ENCODE measurements at regions not wholly inside any gene's neighbourhood (a gene's known extent, or its start where the extent isn't known, plus 50 kb on each side); places are given as distances from the start of the nearest gene placed in this dataset.

DNA sequence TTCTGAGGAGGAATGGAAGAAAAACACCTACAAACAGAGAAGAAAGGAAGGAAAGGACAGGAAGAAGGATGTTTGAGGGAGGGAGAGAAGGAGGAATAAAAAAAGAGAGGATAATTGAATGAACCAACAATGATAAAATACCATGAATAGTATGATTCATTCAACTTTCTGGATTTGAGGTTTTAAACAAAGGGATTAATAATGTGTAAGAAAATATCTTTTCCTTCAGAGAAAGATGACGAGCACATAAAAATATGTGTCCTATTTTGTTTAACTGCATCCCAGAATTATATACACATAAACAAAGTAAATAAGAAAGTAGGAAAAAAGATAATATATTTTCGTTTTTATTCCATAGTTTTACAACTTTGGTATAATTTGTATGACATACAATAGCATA is 1380.4 kb downstream of the STIM2 start:
- FAIRE-seq (no peak), DNase-seq (no peak)
- H3K4me1 ChIP-seq (ENCODE audit: control insufficient read depth in 3 of 3, insufficient read depth in 2 of 3, low read depth in 1 of 3, low read length in 2 of 3) = no peaks in the 10 kb centered on the region
- H3K27ac ChIP-seq (ENCODE audit: low read depth in 1 of 3, low read length in 2 of 3) = no peak overlapping the region
- 53 to 58% (median 58%) methylated on average over 2 of the region's 2 CpGs for WGBS, 3 donors
- no peaks in the 10 kb centered on the region for H3K27me3 ChIP-seq (ENCODE audit: control insufficient read depth in 3 of 3, insufficient read depth in 3 of 3, low read length in 3 of 3)
- no peak overlapping the region for H3K4me3 ChIP-seq (ENCODE audit: low read depth in 1 of 3, low read length in 3 of 3)
- H3K9me3 ChIP-seq (ENCODE audit: control insufficient read depth in 2 of 2, insufficient read depth in 1 of 2, low read depth in 1 of 2, low read length in 1 of 2) = no peaks in the 10 kb centered on the region
- H3K36me3 ChIP-seq (ENCODE audit: control insufficient read depth in 3 of 3, insufficient read depth in 2 of 3, low read depth in 1 of 3, low read length in 3 of 3) = no peaks in the 10 kb centered on the region

- DNase-seq (no peak), FAIRE-seq (no peak)
- Histone ChIP-seq H3K9me3 (ENCODE audit: control insufficient read depth in 2 of 2, insufficient read depth in 1 of 2, low read depth in 1 of 2, low read length in 1 of 2) (no peaks in the 10 kb centered on the region), H3K4me1 (ENCODE audit: control insufficient read depth in 3 of 3, insufficient read depth in 2 of 3, low read depth in 1 of 3, low read length in 2 of 3) (no peaks in the 10 kb centered on the region), H3K27me3 (ENCODE audit: control insufficient read depth in 3 of 3, insufficient read depth in 3 of 3, low read length in 3 of 3) (no peaks in the 10 kb centered on the region), H3K27ac (ENCODE audit: low read depth in 1 of 3, low read length in 2 of 3) (no peak overlapping the region), H3K36me3 (ENCODE audit: control insufficient read depth in 3 of 3, insufficient read depth in 2 of 3, low read depth in 1 of 3, low read length in 3 of 3) (no peaks in the 10 kb centered on the region), H3K4me3 (ENCODE audit: low read depth in 1 of 3, low read length in 3 of 3) (no peak overlapping the region)
- WGBS, 3 donors = 75 to 86% (median 82%) methylated on average over 2 of the region's 2 CpGs
Measured at GRCh38 chr4:28247805-28248204, 1387.2 kb downstream of the STIM2 start.

- Histone ChIP-seq H3K4me3 (ENCODE audit: low read depth in 1 of 3, low read length in 3 of 3) (no peak overlapping the region), H3K27ac (ENCODE audit: low read depth in 1 of 3, low read length in 2 of 3) (no peak overlapping the region), H3K27me3 (ENCODE audit: control insufficient read depth in 3 of 3, insufficient read depth in 3 of 3, low read length in 3 of 3) (no peaks in the 10 kb centered on the region), H3K9me3 (ENCODE audit: control insufficient read depth in 2 of 2, insufficient read depth in 1 of 2, low read depth in 1 of 2, low read length in 1 of 2) (no peaks in the 10 kb centered on the region), H3K36me3 (ENCODE audit: control insufficient read depth in 3 of 3, insufficient read depth in 2 of 3, low read depth in 1 of 3, low read length in 3 of 3) (no peaks in the 10 kb centered on the region), H3K4me1 (ENCODE audit: control insufficient read depth in 3 of 3, insufficient read depth in 2 of 3, low read depth in 1 of 3, low read length in 2 of 3) (no peaks in the 10 kb centered on the region)
- WGBS, 3 donors = 29 to 56% (median 38%) methylated on average over 4 of the region's 4 CpGs
- FAIRE-seq (no peak), DNase-seq (no peak)
Measured at GRCh38 chr4:28248269-28248668, 1387.6 kb downstream of the STIM2 start.

GRCh38 chr4:28250646-28251045 is 1390.0 kb downstream of the STIM2 start:
- WGBS, 3 donors = 87 to 92% (median 92%) methylated on average over 2 of the region's 2 CpGs
- no peak overlapping the region for H3K27ac ChIP-seq (ENCODE audit: low read depth in 1 of 3, low read length in 2 of 3)
- FAIRE-seq (no peak), DNase-seq (no peak)
- H3K9me3 ChIP-seq (ENCODE audit: control insufficient read depth in 2 of 2, insufficient read depth in 1 of 2, low read depth in 1 of 2, low read length in 1 of 2) = no peaks in the 10 kb centered on the region
- no peaks in the 10 kb centered on the region for H3K4me1 ChIP-seq (ENCODE audit: control insufficient read depth in 3 of 3, insufficient read depth in 2 of 3, low read depth in 1 of 3, low read length in 2 of 3)
- no peak overlapping the region for H3K4me3 ChIP-seq (ENCODE audit: low read depth in 1 of 3, low read length in 3 of 3)
- H3K36me3 ChIP-seq (ENCODE audit: control insufficient read depth in 3 of 3, insufficient read depth in 2 of 3, low read depth in 1 of 3, low read length in 3 of 3) = no peaks in the 10 kb centered on the region
- no peaks in the 10 kb centered on the region for H3K27me3 ChIP-seq (ENCODE audit: control insufficient read depth in 3 of 3, insufficient read depth in 3 of 3, low read length in 3 of 3)

GRCh38 chr4:28251831-28252230 is 1391.2 kb downstream of the STIM2 start:
- Histone ChIP-seq H3K9me3 (ENCODE audit: control insufficient read depth in 2 of 2, insufficient read depth in 1 of 2, low read depth in 1 of 2, low read length in 1 of 2) (no peaks in the 10 kb centered on the region), H3K27me3 (ENCODE audit: control insufficient read depth in 3 of 3, insufficient read depth in 3 of 3, low read length in 3 of 3) (no peaks in the 10 kb centered on the region), H3K27ac (ENCODE audit: low read depth in 1 of 3, low read length in 2 of 3) (no peak overlapping the region), H3K4me3 (ENCODE audit: low read depth in 1 of 3, low read length in 3 of 3) (no peak overlapping the region), H3K4me1 (ENCODE audit: control insufficient read depth in 3 of 3, insufficient read depth in 2 of 3, low read depth in 1 of 3, low read length in 2 of 3) (no peaks in the 10 kb centered on the region), H3K36me3 (ENCODE audit: control insufficient read depth in 3 of 3, insufficient read depth in 2 of 3, low read depth in 1 of 3, low read length in 3 of 3) (no peaks in the 10 kb centered on the region)
- 85 to 92% (median 91%) methylated on average over 2 of the region's 2 CpGs for WGBS, 3 donors
- FAIRE-seq = no peak
- DNase-seq = no peak

DNA sequence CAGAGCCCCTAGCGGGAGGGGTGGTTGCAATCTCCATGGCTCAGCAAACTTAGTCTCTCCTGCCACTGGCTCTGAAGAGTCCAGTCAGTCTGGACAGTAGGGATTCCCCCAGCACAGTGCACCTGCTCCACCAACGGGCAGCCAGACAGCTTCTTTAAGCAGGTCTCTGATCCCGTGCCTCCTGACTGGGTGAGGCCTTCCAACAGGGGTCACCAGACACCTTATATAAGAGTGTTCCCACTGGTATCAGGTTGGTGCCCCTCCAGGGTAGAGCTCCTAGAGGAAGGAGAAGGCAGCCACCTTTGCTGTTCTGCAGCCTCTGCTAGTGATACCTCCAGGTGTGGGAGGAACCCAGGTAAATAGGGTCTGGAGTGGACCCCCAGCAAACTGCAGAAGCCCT is 1393.4 kb downstream of the STIM2 start:
- Histone ChIP-seq H3K36me3 (ENCODE audit: control insufficient read depth in 3 of 3, insufficient read depth in 2 of 3, low read depth in 1 of 3, low read length in 3 of 3) (no peaks in the 10 kb centered on the region), H3K9me3 (ENCODE audit: control insufficient read depth in 2 of 2, insufficient read depth in 1 of 2, low read depth in 1 of 2, low read length in 1 of 2) (peaks cover 0 to 2% of the 10 kb centered on the region in 2 donors), H3K4me3 (ENCODE audit: low read depth in 1 of 3, low read length in 3 of 3) (no peak overlapping the region), H3K27ac (ENCODE audit: low read depth in 1 of 3, low read length in 2 of 3) (no peak overlapping the region), H3K27me3 (ENCODE audit: control insufficient read depth in 3 of 3, insufficient read depth in 3 of 3, low read length in 3 of 3) (no peaks in the 10 kb centered on the region), H3K4me1 (ENCODE audit: control insufficient read depth in 3 of 3, insufficient read depth in 2 of 3, low read depth in 1 of 3, low read length in 2 of 3) (no peaks in the 10 kb centered on the region)
- WGBS, 3 donors = 65 to 86% (median 68%) methylated on average over 3 of the region's 3 CpGs
- no peak for FAIRE-seq
- no peak for DNase-seq

- no peak overlapping the region for H3K27ac ChIP-seq (ENCODE audit: low read depth in 1 of 3, low read length in 2 of 3)
- no peak for FAIRE-seq
- H3K4me3 ChIP-seq (ENCODE audit: low read depth in 1 of 3, low read length in 3 of 3) = no peak overlapping the region
- 50 to 100% (median 86%) methylated on average over 1 of the region's 1 CpG for WGBS, 3 donors
- no peak for DNase-seq
- H3K4me1 ChIP-seq (ENCODE audit: control insufficient read depth in 3 of 3, insufficient read depth in 2 of 3, low read depth in 1 of 3, low read length in 2 of 3) = no peaks in the 10 kb centered on the region
- no peaks in the 10 kb centered on the region for H3K36me3 ChIP-seq (ENCODE audit: control insufficient read depth in 3 of 3, insufficient read depth in 2 of 3, low read depth in 1 of 3, low read length in 3 of 3)
- peaks cover 0 to 2% of the 10 kb centered on the region in 2 donors for H3K9me3 ChIP-seq (ENCODE audit: control insufficient read depth in 2 of 2, insufficient read depth in 1 of 2, low read depth in 1 of 2, low read length in 1 of 2)
- H3K27me3 ChIP-seq (ENCODE audit: control insufficient read depth in 3 of 3, insufficient read depth in 3 of 3, low read length in 3 of 3) = no peaks in the 10 kb centered on the region
Measured at GRCh38 chr4:28256295-28256694, 1395.7 kb downstream of the STIM2 start.

GRCh38 chr4:28259951-28260350 is 1399.3 kb downstream of the STIM2 start:
- FAIRE-seq = no peak
- Histone ChIP-seq H3K4me1 (ENCODE audit: control insufficient read depth in 3 of 3, insufficient read depth in 2 of 3, low read depth in 1 of 3, low read length in 2 of 3) (no peaks in the 10 kb centered on the region), H3K27ac (ENCODE audit: low read depth in 1 of 3, low read length in 2 of 3) (no peak overlapping the region), H3K9me3 (ENCODE audit: control insufficient read depth in 2 of 2, insufficient read depth in 1 of 2, low read depth in 1 of 2, low read length in 1 of 2) (peaks cover 0 to 2% of the 10 kb centered on the region in 2 donors), H3K36me3 (ENCODE audit: control insufficient read depth in 3 of 3, insufficient read depth in 2 of 3, low read depth in 1 of 3, low read length in 3 of 3) (no peaks in the 10 kb centered on the region), H3K4me3 (ENCODE audit: low read depth in 1 of 3, low read length in 3 of 3) (no peak overlapping the region), H3K27me3 (ENCODE audit: control insufficient read depth in 3 of 3, insufficient read depth in 3 of 3, low read length in 3 of 3) (no peaks in the 10 kb centered on the region)
- DNase-seq = no peak
- 32 to 62% (median 56%) methylated on average over 1 of the region's 1 CpG for WGBS, 3 donors

GRCh38 chr4:28267166-28267565 is 1406.5 kb downstream of the STIM2 start:
- 44 to 62% (median 44%) methylated on average over 1 of the region's 1 CpG for WGBS, 3 donors
- Histone ChIP-seq H3K9me3 (ENCODE audit: control insufficient read depth in 2 of 2, insufficient read depth in 1 of 2, low read depth in 1 of 2, low read length in 1 of 2) (no peaks in the 10 kb centered on the region), H3K36me3 (ENCODE audit: control insufficient read depth in 3 of 3, insufficient read depth in 2 of 3, low read depth in 1 of 3, low read length in 3 of 3) (no peaks in the 10 kb centered on the region), H3K27ac (ENCODE audit: low read depth in 1 of 3, low read length in 2 of 3) (no peak overlapping the region), H3K27me3 (ENCODE audit: control insufficient read depth in 3 of 3, insufficient read depth in 3 of 3, low read length in 3 of 3) (no peaks in the 10 kb centered on the region), H3K4me3 (ENCODE audit: low read depth in 1 of 3, low read length in 3 of 3) (no peak overlapping the region), H3K4me1 (ENCODE audit: control insufficient read depth in 3 of 3, insufficient read depth in 2 of 3, low read depth in 1 of 3, low read length in 2 of 3) (no peaks in the 10 kb centered on the region)
- FAIRE-seq (no peak), DNase-seq (no peak)
